Testis (tissue), 2 donors: ENCODE measurements at regions not wholly inside any gene's neighbourhood (a gene's known extent, or its start where the extent isn't known, plus 50 kb on each side); places are given as distances from the start of the nearest gene placed in this dataset.

Experiments
- POLR2A ChIP-seq: fragments of 450-650 bp; IDR thresholded peaks from one replicate; pipeline ENCODE4 v1.6.1; 2017; ENCODE audit warnings: antibody characterized with exemption, mild to moderate bottlenecking, moderate library complexity
- TF ChIP-seq, protein P1 (sequence below), 3 experiments: fragments of 450-650 bp in 2 of 3; fragments of 200-600 bp in 1 of 3; sonication (generic) in 1 of 3; IDR thresholded peaks; one replicate each; pipeline ENCODE4 v1.5.1; 2016 to 2019; ENCODE audit warnings: antibody characterized with exemption in 3 of 3, mild to moderate bottlenecking in 2 of 3, moderate library complexity in 1 of 3

GRCh38 chr7:57399251-57399940 is 50.6 kb upstream of the ZNF716 start:
- no peak for TF ChIP-seq POLR2A
- TF ChIP-seq, protein P1, sequence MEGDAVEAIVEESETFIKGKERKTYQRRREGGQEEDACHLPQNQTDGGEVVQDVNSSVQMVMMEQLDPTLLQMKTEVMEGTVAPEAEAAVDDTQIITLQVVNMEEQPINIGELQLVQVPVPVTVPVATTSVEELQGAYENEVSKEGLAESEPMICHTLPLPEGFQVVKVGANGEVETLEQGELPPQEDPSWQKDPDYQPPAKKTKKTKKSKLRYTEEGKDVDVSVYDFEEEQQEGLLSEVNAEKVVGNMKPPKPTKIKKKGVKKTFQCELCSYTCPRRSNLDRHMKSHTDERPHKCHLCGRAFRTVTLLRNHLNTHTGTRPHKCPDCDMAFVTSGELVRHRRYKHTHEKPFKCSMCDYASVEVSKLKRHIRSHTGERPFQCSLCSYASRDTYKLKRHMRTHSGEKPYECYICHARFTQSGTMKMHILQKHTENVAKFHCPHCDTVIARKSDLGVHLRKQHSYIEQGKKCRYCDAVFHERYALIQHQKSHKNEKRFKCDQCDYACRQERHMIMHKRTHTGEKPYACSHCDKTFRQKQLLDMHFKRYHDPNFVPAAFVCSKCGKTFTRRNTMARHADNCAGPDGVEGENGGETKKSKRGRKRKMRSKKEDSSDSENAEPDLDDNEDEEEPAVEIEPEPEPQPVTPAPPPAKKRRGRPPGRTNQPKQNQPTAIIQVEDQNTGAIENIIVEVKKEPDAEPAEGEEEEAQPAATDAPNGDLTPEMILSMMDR (IDR thresholded peaks at IDR 0.05) = no peak
